MM.1S (cell line): ENCODE measurements at regions not wholly inside any gene's neighbourhood (a gene's known extent, or its start where the extent isn't known, plus 50 kb on each side); places are given as distances from the start of the nearest gene placed in this dataset.
A peak's percentile ranks its signal among the peaks of the same experiment; 100 is the strongest.

ENCODE experiments used
- DNase-seq: peaks from one replicate; pipeline ENCODE4 v3.0.0-alpha.2; 2015
- H2AFZ ChIP-seq: fragments of 300-600 bp; sonication (generic); 2 replicates; pipeline ENCODE4 v1.6.0; 2016; ENCODE audit warnings: antibody characterized with exemption, low read length
- H3F3A ChIP-seq: fragments of 300-600 bp; sonication (generic); 2 replicates; pipeline ENCODE4 v1.6.1; 2016; ENCODE audit warnings: mild to moderate bottlenecking, antibody characterized with exemption, low read length, moderate library complexity, mixed read lengths; ENCODE audit not compliant: insufficient read depth
- H3K27ac ChIP-seq: fragments of 300-600 bp; sonication (generic); 2 replicates; pipeline ENCODE4 v1.5.1; 2016; ENCODE audit warnings: mild to moderate bottlenecking, low read length
- H3K27me3 ChIP-seq: fragments of 300-600 bp; sonication (generic); replicated peaks from 2 replicates; pipeline ENCODE4 v1.6.0; 2016; ENCODE audit warnings: low read length; ENCODE audit not compliant: insufficient read depth
- H3K36me3 ChIP-seq: fragments of 300-600 bp; sonication (generic); replicated peaks from 2 replicates; pipeline ENCODE4 v1.6.1; 2016; ENCODE audit warnings: mild to moderate bottlenecking, low read length, mixed read lengths; ENCODE audit not compliant: insufficient read depth
- H3K4me1 ChIP-seq: fragments of 300-600 bp; sonication (generic); 2 replicates; pipeline ENCODE4 v1.6.1; 2016; ENCODE audit warnings: low read length, mixed read lengths
- H3K4me2 ChIP-seq: fragments of 300-600 bp; sonication (generic); 2 replicates; pipeline ENCODE4 v1.6.0; 2016; ENCODE audit warnings: low read depth, low read length
- H3K4me3 ChIP-seq: fragments of 300-600 bp; sonication (generic); 2 replicates; pipeline ENCODE4 v1.5.1; 2016; ENCODE audit warnings: low read length, mixed read lengths
- H3K79me2 ChIP-seq: fragments of 300-600 bp; sonication (generic); 2 replicates; pipeline ENCODE4 v1.6.1; 2016; ENCODE audit warnings: mixed run types, low read length, mixed read lengths
- H3K9ac ChIP-seq: fragments of 300-600 bp; sonication (generic); 2 replicates; pipeline ENCODE4 v1.6.1; 2016; ENCODE audit warnings: low read length, mixed read lengths
- H3K9me2 ChIP-seq: fragments of 300-600 bp; sonication (generic); replicated peaks from 2 replicates; pipeline ENCODE4 v1.6.1; 2016; ENCODE audit warnings: mild to moderate bottlenecking, low read length, mixed read lengths; ENCODE audit not compliant: insufficient read depth
- H3K9me3 ChIP-seq: fragments of 300-600 bp; sonication (generic); replicated peaks from 2 replicates; pipeline ENCODE4 v1.6.1; 2016; ENCODE audit warnings: mild to moderate bottlenecking, low read length, mixed read lengths; ENCODE audit not compliant: insufficient read depth
- H4K20me1 ChIP-seq: fragments of 300-600 bp; sonication (generic); 2 replicates; pipeline ENCODE4 v1.6.1; 2016; ENCODE audit warnings: mild to moderate bottlenecking, low read length, moderate library complexity, mixed read lengths; ENCODE audit not compliant: insufficient read depth
- EZH2 ChIP-seq: fragments of 300-600 bp; sonication (generic); optimal IDR thresholded peaks from 2 replicates; pipeline ENCODE3; 2017; ENCODE audit warnings: low read depth, mild to moderate bottlenecking, antibody characterized with exemption, low read length, mixed read lengths
- EZH2phosphoT487 ChIP-seq: fragments of 300-600 bp; sonication (generic); IDR thresholded peaks from 2 replicates; pipeline ENCODE4 v1.6.1; 2018; ENCODE audit warnings: antibody characterized with exemption, low read length
- TF ChIP-seq, protein P1 (sequence below): fragments of 300-600 bp; sonication (generic); IDR thresholded peaks from 2 replicates; pipeline ENCODE4 v1.5.1; 2016; ENCODE audit warnings: antibody characterized with exemption, low read length, mixed read lengths

DNA sequence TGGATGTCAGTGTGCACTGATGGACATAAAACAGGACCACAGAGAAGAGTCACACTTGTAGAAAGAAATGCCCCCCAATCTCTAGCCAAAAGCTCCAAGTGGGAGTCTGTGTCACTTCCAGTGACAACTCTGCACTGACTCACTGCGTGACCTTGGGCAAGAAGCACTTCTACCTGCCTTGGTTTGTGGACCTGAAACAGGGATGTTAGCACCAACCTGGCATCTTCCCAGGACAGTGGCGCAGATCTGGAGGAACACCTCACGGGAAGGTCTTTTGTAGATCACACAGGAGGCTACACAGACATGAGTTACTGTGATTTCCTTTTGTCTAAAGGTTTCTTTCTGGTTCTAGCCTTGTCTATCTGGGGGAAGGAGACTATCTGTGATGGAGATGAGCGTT, 80.5 kb upstream of the DHRSX start:
- H3K27me3 ChIP-seq: no peaks in the 10 kb centered on the region

DNA sequence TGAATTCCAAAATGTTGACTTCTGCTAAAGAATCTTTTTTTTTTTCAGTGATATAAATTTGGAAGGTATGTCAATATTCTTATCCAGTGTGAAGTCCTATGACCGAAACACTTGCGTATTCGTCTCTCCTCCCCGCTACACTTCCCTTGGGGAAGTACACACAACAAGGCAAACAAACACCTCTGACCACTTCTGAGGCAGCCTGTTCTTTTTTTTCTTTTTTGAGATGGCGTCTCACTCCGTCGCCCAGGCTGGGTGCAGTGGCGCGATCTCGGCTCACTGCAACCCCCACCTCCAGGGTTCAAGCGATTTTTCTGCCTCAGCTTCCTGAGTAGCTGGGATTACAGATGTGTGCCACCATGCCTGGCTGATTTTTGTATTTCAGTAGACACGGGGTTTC, 78.1 kb upstream of the DHRSX start:
- Histone ChIP-seq H3K4me2 (no peak overlapping the region), H3K27me3 (no peaks in the 10 kb centered on the region), H3K9me2 (no peaks in the 10 kb centered on the region), H3K4me1 (0 out of 2 replicates have a peak, but pooled peaks cover 2% of the 10 kb centered on the region), H3K9me3 (no peaks in the 10 kb centered on the region), H3K4me3 (no peak overlapping the region), H3K36me3 (no peaks in the 10 kb centered on the region), H3K27ac (no peak overlapping the region), H4K20me1 (no peaks in the 10 kb centered on the region), H2AFZ (no peak overlapping the region), H3K9ac (no peak overlapping the region), H3F3A (no peaks in the 10 kb centered on the region), H3K79me2 (no peaks in the 10 kb centered on the region)
- DNase-seq: no peak
- TF ChIP-seq, protein P1, sequence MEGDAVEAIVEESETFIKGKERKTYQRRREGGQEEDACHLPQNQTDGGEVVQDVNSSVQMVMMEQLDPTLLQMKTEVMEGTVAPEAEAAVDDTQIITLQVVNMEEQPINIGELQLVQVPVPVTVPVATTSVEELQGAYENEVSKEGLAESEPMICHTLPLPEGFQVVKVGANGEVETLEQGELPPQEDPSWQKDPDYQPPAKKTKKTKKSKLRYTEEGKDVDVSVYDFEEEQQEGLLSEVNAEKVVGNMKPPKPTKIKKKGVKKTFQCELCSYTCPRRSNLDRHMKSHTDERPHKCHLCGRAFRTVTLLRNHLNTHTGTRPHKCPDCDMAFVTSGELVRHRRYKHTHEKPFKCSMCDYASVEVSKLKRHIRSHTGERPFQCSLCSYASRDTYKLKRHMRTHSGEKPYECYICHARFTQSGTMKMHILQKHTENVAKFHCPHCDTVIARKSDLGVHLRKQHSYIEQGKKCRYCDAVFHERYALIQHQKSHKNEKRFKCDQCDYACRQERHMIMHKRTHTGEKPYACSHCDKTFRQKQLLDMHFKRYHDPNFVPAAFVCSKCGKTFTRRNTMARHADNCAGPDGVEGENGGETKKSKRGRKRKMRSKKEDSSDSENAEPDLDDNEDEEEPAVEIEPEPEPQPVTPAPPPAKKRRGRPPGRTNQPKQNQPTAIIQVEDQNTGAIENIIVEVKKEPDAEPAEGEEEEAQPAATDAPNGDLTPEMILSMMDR: no peak
- TF ChIP-seq EZH2phosphoT487 (no peak), EZH2 (no peak)

More for the DNA sequence above, 80.5 kb upstream of the DHRSX start:
- Histone ChIP-seq H3K9me2 (no peaks in the 10 kb centered on the region), H3K9ac (no peak overlapping the region), H2AFZ (no peak overlapping the region), H3F3A (no peaks in the 10 kb centered on the region), H3K4me1 (0 out of 2 replicates have a peak, but pooled peaks cover 2% of the 10 kb centered on the region), H3K27ac (no peak overlapping the region), H4K20me1 (no peaks in the 10 kb centered on the region), H3K9me3 (no peaks in the 10 kb centered on the region), H3K36me3 (no peaks in the 10 kb centered on the region), H3K4me2 (no peak overlapping the region), H3K4me3 (no peak overlapping the region), H3K79me2 (no peaks in the 10 kb centered on the region)
- DNase-seq: no peak
- TF ChIP-seq, protein P1: no peak
- no peak for TF ChIP-seq EZH2phosphoT487
- no peak for TF ChIP-seq EZH2

DNA sequence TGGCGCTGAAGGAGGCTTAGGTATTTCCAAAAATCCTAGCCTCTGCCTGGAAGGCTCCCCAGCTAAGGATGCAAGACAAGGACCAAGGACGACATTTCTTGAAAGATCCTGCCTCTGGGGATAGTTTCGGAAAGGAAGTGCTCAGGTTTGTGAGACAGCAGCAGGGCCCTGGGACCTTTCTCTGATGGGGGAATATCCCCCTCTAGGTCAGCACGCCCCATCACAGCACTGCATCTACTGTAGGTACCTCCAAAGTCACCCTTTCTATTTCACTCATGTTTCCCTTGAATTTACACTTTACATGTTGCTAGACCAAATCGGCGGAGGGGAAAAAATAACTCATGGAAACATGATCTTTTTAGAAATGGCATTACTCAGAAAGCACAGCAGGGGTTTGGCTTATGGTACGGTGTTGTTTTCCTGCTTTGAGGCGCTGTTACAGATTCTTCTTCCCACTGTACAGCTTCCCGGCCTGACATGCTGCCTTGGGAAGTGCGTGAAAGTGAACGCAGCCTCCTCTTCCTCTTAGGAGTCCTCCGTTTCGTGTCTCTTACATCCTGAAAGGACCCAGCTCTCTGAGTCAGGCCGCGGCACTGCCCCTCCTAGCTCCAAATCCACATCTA, 77.2 kb upstream of the DHRSX start:
- no peaks in the 10 kb centered on the region for H4K20me1 ChIP-seq
- no peak overlapping the region for H3K4me3 ChIP-seq
- H3K79me2 ChIP-seq: no peaks in the 10 kb centered on the region
- H3K4me1 ChIP-seq: 0 out of 2 replicates have a peak, but pooled peaks cover 2% of the 10 kb centered on the region
- no peak overlapping the region for H2AFZ ChIP-seq
- peak; percentile 26 for DNase-seq
- H3F3A ChIP-seq: no peaks in the 10 kb centered on the region
- no peaks in the 10 kb centered on the region for H3K36me3 ChIP-seq
- H3K4me2 ChIP-seq: peak overlapping the region; percentile 41; the same call in 1 of the 2 replicates
- H3K27me3 ChIP-seq: no peaks in the 10 kb centered on the region
- H3K9ac ChIP-seq: no peak overlapping the region
- no peaks in the 10 kb centered on the region for H3K9me3 ChIP-seq
- no peaks in the 10 kb centered on the region for H3K9me2 ChIP-seq
- TF ChIP-seq, protein P1: no peak
- TF ChIP-seq EZH2phosphoT487 (no peak), EZH2 (no peak)
- H3K27ac ChIP-seq: peak overlapping the region; percentile 21; the same call in 1 of the 2 replicates
